HEK293 (cell line): ENCODE measurements at regions not wholly inside any gene's neighbourhood (a gene's known extent, or its start where the extent isn't known, plus 50 kb on each side); places are given as distances from the start of the nearest gene placed in this dataset.

Experiments used
- KLF8 ChIP-seq: fragments of 450-650 bp; formaldehyde crosslinking; IDR thresholded peaks from 2 replicates; pipeline ENCODE4 v1.5.1; 2016; ENCODE audit warnings: missing biosample characterization, missing genetic modification characterization
- SALL2 ChIP-seq: fragments of 450-650 bp; formaldehyde crosslinking; IDR thresholded peaks from 2 replicates; pipeline ENCODE4 v1.5.0; 2017; ENCODE audit warnings: missing biosample characterization, mild to moderate bottlenecking, missing genetic modification characterization, borderline replicate concordance
- SCRT1 ChIP-seq: fragments of 450-650 bp; formaldehyde crosslinking; IDR thresholded peaks from 2 replicates; pipeline ENCODE4 v1.5.1; 2016; ENCODE audit warnings: missing biosample characterization, missing genetic modification characterization, borderline replicate concordance
- YY1 ChIP-seq: fragments of 450-650 bp; formaldehyde crosslinking; IDR thresholded peaks from 2 replicates; pipeline ENCODE4 v1.5.1; 2018; ENCODE audit warnings: missing biosample characterization, missing genetic modification characterization

- TF ChIP-seq KLF8 (tag by site-specific recombination) (no peak), YY1 (tag by site-specific recombination) (no peak), SALL2 (tag by site-specific recombination) (no peak), SCRT1 (tag by site-specific recombination) (no peak)
Measured at GRCh38 chr5:146993876-146994530, 115.4 kb upstream of the PPP2R2B start.
